ENCODE measurements at regions not wholly inside any gene's neighbourhood (a gene's known extent, or its start where the extent isn't known, plus 50 kb on each side); places are given as distances from the start of the nearest gene placed in this dataset.
"Not testable (repeated sequence)": the region's sequence is repeated elsewhere in the genome, so short reads cannot be mapped to it uniquely, and the experiment has no call there.

GRCh38 chr2:37806004-37806403 is 119.1 kb upstream of the RMDN2 start:
- TF ChIP-seq, protein P1, sequence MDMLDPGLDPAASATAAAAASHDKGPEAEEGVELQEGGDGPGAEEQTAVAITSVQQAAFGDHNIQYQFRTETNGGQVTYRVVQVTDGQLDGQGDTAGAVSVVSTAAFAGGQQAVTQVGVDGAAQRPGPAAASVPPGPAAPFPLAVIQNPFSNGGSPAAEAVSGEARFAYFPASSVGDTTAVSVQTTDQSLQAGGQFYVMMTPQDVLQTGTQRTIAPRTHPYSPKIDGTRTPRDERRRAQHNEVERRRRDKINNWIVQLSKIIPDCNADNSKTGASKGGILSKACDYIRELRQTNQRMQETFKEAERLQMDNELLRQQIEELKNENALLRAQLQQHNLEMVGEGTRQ (IDR thresholded peaks at IDR 0.05): not testable (repeated sequence)
- TF ChIP-seq, protein P2, sequence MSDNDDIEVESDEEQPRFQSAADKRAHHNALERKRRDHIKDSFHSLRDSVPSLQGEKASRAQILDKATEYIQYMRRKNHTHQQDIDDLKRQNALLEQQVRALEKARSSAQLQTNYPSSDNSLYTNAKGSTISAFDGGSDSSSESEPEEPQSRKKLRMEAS (IDR thresholded peaks at IDR 0.05): not testable (repeated sequence)
- not testable (repeated sequence) for TF ChIP-seq CTCF (IDR thresholded peaks at IDR 0.05); POLR2A (IDR thresholded peaks at IDR 0.05; ENCODE audit: low read length); RNF2 (IDR thresholded peaks at IDR 0.05; ENCODE audit: borderline replicate concordance, low read depth); HES2 (IDR thresholded peaks at IDR 0.05); EP300 (IDR thresholded peaks at IDR 0.05); RARB (CRISPR knock-in tag; IDR thresholded peaks at IDR 0.05)
- TF ChIP-seq, protein P3, sequence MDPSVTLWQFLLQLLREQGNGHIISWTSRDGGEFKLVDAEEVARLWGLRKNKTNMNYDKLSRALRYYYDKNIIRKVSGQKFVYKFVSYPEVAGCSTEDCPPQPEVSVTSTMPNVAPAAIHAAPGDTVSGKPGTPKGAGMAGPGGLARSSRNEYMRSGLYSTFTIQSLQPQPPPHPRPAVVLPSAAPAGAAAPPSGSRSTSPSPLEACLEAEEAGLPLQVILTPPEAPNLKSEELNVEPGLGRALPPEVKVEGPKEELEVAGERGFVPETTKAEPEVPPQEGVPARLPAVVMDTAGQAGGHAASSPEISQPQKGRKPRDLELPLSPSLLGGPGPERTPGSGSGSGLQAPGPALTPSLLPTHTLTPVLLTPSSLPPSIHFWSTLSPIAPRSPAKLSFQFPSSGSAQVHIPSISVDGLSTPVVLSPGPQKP (IDR thresholded peaks at IDR 0.05; ENCODE audit: low read depth, low read length): not testable (repeated sequence)

Measured in A549 (cell line).